GM18511 (cell line): ENCODE measurements at regions not wholly inside any gene's neighbourhood (a gene's known extent, or its start where the extent isn't known, plus 50 kb on each side); places are given as distances from the start of the nearest gene placed in this dataset.
"Not testable (repeated sequence)": the region's sequence is repeated elsewhere in the genome, so short reads cannot be mapped to it uniquely, and the experiment has no call there.

ENCODE experiments used
- ATAC-seq: cut with Tn5 transposase; IDR thresholded peaks from one replicate; pipeline ENCODE4 v1.9.1; 2021; ENCODE audit warnings: mild to moderate bottlenecking, moderate library complexity; ENCODE audit not compliant: unreplicated experiment

DNA sequence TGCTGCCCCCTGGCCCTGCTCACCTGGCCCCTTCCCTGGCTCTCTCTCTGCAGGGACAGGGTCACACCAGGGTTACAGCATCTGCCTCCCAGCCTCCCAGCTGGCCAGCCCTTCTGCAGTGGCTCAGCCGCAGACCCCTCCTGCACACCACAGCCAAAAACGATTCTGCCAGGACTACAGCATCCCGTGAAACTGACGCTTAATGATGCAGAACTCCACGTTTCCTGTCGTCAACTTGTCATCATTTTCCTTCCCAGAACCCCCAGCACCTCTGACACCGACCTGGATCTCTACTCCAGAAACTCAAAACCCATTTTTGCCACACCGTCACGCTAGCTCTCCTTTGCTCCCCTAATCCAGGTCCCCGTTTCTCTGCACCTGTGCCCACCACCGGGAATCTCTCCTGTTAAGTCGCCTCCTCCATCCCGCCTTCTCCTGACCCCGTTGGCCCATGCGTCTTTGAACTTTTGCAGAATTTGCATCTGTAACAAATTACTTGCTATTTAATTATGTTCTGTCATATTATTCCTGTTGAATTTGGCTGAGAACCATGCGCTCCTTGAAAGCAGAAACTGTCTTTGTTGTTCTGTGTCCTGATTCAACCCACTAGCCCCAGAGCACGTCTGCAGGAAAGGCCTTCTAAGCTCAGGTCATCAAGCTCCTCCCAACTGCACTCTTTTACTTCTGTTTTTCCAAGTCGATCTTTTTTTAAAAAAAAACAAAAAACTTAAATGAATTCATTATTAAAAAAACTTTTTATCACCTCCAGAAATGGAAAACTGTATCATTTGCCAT, 173.2 kb upstream of the COPS8 start:
- no peak for ATAC-seq

DNA sequence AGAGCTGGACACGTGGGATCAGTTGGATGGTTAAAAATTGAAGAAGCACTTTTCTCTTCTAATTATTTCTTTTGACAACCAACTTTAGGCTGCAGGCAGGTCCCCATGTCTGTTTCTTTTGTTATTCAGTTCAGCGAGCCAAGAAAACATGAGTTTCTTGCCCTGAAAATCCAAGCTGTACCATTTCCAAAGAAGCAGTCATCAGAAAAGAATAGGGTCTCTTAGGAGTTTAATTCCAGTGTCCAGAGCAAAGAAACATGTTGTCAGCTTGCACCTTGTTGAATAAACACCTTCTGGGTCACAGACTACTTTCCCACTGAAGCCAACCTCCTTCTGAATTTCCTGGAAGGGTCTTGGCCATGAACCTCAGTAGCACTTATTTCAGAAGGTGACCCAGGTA, 170.5 kb upstream of the COPS8 start:
- ATAC-seq: no peak

DNA sequence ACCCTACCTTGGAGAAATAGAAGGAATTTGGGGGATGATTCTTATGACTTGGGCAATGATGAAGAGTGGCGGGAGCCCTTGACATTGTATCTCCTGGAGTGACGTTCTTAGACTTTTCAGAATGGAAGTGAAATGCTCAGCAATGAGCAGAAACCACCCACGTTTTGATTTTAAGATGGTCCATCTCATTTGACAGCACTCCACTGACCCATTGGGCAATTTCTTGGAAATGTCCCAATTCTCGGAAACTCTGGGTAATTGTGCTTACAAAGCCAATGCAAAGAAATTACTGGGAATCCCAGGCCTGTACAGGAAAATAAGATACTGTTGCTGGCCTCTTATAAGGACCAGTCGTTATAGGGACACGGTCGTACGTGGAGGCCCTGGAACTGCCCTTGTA, 170.0 kb upstream of the COPS8 start:
- no peak for ATAC-seq

DNA sequence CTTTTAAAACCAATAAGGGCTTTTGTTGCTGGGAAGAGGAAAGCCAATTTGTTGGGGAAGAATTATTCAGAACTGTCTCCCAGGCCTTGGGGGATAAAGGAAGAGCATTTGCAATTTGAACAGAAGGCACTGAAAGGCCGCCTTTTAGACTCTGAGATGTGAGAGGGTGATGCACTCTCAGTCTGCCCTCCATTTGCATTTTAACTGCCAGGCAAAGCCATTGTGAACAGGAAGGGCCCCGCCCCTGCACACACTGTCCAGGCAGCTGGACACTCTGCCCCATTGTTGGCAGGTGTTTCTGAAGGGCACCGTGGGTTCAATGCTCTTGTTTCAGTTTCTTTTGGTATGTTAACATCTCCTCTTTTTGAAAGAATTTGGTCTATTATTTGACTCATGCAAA, 169.5 kb upstream of the COPS8 start:
- no peak for ATAC-seq

DNA sequence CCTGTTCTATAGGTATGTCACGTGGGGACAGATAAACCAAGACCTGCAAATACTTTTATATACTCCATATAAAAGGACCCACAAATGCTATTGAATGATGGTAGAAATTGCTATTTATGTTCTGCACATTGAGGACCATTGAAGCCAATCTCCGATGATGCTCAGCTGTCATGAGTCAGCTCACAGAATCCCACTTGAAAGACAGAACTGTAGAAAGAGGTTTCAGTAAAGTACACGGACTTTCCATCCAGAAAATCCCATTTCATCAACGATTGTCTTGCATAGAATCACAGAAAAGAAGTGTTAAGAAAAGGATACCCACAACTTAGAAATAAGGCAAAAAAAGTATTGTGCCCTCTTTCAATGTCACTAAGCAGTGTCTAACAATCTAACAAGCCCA, 169.0 kb upstream of the COPS8 start:
- ATAC-seq: no peak

DNA sequence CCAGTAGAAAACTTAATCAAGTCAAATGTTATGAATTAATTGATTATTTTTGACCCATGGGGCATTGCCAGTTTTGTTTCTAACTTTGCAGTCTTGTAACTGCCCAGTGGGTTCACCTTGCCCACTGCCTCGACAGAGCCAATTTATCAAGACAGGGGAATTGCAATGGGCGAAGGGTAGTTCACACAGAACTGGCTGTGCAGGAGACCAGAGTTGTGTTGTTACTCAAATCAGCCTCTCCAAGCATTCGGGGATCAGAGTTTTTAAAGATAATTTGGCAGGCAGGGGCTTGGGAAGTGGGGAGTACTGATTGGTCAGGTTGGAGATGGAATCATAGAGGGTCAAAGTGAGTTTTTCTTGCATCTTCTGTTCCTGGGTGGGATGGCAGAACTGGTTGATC, 168.5 kb upstream of the COPS8 start:
- no peak for ATAC-seq

DNA sequence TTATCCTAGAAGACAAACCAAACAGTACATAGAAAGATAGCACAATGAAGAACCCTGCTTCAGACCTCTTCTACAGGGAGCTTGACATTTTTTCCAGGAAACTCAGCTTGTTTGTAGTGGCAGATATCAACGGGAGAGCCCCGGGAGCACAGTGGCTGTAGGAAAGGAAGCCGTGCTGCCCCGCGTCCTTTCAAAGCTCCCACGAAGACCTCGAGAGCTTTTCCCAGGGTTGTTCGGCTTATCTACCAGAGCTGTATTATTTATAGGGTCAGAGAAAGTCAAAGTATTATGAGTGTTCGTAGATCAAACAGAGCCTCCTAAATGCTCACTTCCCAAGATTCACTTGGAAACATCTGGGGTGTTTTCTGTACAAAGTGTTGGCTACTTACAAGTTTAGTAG, 167.1 kb upstream of the COPS8 start:
- no peak for ATAC-seq

DNA sequence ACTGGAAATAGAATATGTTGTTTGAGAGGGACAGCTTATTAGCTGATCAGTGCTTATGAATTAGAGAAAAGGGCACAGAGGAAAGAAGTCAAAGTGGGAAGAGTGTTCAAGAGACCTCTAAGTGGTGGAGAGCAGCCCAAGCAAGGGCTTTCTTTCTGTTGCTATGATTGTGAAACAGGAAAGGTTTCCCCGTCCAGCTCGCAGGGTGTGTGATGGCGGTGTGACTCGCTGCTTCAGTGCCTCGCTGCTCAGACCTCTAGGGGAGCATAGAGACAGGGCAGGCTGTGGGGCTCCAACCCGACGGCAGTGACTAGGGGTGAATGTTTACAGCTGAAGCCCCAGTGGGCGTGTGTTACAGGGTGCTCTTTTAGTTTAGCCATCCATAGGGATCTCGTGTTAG, 166.5 kb upstream of the COPS8 start:
- ATAC-seq: no peak

DNA sequence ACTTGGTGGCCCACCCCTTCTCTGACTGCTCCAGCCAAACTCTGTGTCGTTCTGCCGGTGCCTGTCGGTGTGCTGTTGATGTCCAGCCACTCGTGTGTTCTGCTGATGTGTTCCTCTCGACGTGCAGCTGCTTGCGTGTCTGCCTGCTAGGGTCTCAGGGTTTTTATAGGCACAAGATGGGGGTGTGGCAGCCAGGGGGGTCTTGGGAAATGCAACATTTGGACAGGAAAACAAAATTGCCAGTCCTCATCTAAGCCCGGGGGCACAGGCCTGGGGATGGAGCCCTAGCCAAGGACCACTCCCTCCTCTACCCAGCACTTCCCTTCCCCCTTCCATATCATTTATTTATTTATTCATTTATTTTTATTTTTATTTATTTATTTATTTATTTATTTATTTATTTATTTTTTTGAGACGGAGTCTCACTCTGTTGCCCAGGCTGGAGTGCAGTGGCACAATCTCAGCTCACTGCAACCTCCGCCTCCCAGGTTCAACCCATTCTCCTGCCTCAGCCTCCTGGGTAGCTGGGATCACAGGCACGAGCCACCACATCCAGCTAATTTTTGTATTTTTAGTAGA, 165.8 kb upstream of the COPS8 start:
- not testable (repeated sequence) for ATAC-seq

DNA sequence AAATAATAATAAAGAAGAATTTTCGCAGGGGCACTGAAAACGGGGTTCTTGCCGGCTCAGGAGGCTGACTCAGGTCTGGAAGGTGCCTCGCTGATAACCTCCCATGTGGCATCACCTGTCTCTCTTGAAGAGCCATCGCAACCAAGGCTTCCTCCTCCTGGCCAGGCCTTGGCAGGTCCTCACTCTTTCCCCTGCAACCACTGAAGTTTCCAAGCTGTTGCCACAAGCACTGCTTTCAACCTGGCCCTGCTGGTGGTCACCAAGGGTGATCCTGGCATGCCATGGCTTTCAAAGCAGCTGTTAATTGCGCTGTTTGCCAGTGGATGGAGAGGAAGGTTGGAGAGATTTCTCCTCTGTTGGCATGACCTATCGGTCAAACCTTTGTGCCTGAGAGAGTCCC, 163.6 kb upstream of the COPS8 start:
- ATAC-seq: no peak

DNA sequence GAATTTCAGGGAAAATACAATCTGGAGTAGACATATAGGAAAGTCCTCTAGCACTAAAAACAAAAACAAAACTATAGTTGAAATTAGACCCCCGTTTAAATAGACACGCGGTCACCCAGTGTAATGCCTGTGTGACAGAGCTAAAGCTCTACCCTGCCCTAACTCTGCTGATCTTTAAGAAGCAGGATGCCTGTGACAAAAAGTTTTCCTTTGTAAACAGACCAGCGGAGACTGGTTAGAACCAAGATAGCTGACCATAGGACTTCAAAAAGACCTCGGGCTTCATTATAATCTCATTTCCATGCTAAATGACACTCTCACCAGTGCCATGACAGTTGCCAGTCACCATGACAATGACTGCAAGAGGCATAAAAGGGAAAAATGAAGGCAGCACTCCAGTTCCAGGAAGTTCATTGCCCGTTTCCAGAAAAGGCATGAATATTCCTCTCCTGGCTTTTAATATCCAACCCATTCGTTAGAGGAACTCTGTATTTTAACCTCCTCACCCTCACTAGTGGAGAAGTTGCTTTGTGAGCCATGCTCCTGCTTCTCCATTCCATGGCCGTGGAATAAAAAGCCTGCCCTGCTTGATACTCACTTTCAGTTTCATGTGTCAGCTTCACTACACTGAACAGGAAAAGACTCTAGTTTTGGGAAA, 157.2 kb upstream of the COPS8 start:
- no peak for ATAC-seq

DNA sequence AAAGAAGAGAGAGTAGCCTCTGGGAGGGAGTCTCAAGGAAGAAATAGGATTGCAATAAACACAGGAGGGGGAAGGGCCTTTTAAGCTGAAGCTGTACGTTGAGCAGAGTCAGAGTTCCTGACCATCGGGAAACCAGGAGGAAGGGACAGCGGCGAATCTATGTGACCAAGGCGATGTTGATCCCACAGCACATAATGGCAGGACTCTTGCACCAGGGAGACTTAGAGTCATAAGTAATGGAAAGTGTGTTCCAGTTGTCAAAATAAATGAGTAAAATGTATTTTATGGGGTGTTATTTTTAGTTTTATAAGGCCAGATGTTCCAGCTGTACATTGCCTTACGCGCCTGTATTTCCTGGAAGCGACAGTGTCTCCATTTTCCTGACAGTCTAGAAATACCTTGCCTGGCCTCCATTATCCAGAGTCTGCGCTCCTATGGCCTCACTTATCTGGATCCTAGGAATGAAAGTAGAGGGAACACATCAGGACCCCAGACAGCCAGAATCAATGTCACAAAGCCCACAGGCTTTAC, 152.8 kb upstream of the COPS8 start:
- ATAC-seq: no peak

DNA sequence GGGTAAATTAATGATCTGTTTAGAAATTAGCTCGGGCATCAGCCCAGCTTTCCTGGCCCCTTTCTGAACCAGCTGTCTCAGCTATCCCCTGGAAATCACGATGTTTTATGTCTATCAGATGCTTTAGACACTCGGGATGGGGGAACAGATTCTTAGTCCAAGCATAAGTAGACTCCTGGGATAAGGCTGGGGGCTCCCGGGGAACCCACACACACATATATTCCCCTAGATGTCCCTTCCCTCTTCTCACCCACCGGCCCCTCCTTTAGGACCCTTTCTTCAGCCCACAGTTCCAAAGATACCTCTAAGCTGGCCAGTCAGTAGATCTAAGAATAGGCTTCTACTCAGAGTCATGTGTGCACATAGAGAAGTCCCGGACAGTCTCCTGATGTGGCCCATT, 151.5 kb upstream of the COPS8 start:
- ATAC-seq: no peak

DNA sequence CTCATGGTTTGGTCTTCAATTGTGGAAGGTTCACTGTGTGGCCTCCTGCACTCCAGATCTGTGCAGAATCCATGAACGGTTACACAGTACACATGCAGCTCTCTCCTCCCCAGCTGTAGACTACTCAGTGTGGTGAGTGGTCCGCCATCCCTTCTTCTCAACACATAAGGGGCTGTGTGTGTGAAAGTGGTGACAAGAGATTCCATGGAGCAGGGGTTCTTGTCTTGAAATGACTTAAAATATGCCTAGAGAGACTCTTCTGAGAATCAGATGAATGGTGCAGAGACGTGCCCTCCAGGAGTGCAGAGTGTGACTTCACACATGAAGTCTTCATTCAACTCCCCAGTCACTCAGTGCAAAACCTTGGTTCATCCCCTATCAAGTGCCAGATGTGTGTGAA, 151.0 kb upstream of the COPS8 start:
- ATAC-seq: no peak

DNA sequence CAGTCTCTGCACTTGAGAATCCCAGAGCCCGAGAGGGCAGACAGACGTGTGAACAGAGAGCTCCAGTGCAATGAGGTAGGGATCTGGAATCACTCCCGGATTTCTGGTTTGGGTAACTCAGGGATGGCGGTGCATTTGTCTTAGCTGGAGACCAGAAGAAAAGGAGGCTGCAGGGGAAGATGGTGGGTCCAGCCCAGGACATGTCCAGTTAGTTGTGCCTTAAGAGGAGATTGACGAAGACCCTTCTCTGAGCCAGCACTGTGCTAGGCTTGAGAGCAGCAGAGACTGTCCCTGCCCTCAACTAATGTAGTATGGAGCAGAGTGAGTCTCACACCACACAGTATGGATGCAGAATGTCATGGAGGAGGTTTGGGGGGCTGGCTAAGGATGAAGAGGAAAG, 150.6 kb upstream of the COPS8 start:
- ATAC-seq: no peak

DNA sequence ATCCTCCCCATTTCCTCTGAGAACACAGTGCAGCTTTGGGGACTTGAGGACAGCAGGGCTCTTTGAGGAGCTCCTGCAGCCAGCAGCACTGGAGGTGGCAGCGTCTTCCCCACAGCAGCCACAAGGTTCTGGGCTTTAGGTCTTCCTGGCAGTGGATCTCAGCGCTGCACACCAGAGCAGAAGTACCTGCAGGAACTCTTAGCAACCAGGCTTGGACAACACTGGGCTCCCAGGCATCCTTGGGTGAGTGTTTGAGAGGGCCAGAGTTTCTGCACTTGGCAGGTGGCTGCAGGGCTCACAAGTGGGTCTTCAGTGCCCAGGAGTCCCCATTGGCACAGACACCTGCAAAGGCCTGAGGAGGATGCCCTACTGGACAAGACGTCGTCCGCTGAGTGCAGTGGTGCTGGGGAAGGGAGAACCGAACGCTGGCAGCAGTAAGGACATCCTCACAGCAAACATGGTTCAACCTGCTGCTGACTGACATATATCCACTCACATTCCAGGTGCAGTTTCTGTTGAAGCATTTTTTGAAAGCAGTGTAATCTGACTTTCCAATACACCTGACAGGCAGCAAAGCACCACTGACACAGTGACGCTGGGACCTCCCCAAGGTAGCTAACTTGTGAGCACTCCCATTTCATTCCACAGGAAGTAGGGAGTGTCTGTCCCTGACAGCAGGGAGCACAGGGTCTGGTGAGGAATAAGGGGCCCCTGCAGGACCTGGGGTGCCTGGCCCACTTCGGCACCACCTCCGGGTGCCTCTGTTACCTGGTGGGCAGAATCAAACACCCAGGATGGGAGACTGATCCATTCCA, 149.9 kb upstream of the COPS8 start:
- ATAC-seq: no peak

DNA sequence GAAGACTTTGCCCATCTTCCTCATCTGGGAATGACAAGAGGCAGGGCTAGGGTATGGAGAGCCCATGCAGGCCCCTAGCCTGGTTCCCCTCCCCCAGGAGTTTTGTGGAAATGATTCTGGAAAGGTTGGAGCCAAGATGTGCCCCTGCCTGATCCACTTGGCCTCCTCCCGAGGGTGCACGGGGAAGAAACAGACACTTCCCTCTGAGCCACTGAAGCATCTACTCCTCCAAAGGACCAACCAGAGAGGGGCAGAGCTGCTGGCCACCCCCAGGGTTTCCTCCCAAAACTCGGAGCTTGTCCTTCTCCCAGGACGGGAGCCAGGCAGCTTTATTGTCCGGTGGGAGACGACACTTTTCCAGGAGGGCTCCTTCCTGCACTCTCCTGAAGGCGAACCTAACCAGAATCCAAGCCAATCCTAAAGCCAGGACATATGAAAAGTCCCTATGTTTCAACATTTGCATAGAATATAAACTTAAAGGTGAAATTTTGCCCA, 149.2 kb upstream of the COPS8 start:
- no peak for ATAC-seq

DNA sequence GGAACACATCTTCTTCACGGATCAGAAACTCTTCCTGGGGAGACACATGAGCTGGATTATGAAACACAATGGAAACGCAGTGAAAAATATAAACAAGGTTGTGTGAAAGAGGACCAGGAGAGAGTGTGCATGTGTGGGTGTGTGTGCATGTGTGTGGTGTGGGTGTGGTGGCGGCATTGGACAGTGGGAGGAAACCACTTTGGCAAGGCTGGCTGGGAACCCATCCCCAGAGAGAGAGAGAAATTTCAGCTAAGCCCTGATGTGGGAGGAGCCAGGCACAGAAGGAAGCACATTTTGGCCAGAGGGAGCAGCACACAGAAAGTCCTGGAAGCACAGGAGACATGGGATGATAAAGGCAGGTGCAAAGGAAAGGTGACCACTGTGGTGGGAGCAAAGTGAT, 147.6 kb upstream of the COPS8 start:
- no peak for ATAC-seq

DNA sequence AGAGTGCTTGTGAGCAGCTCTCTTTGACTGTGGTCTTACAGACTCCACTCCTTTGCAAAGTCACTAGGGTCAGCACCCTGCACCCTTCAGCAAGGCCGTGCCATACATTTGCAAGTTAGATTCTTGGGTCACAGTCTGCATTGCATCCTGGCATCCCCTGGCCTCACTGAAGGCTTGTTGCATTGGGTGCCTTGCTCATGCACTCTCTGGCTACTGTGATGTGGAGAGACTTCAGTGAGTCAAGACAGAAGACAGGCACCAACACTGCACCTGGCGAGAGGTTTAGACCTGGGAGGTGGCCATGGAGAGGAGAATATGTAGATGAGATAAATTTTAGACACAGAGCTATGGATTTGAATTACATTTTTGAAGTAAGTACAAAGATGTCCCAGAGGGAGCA, 146.4 kb upstream of the COPS8 start:
- ATAC-seq: no peak

DNA sequence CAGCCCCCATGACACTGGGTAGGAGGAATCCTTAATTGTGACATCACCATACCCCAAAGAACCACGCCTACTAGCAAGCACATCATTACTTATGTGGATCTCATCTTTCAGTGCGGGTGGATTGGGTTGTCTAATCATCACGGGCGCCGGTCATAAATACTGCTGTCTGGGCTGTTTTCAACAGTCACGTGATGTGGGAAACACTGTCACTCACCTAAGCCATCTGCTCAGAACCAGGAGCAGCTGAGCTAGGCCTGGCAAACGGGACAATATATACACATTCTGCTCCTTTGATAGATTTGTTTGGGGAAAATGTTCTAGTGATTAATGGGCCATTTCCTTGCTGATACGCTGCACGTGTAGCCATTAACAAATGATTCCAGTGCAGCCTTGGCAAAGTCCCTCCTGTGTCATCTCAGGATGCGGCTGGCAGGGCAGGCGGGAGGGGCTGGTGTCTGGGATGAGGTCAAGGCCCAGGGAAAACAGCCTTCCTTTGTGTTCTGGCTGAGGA, 145.9 kb upstream of the COPS8 start:
- ATAC-seq: no peak

DNA sequence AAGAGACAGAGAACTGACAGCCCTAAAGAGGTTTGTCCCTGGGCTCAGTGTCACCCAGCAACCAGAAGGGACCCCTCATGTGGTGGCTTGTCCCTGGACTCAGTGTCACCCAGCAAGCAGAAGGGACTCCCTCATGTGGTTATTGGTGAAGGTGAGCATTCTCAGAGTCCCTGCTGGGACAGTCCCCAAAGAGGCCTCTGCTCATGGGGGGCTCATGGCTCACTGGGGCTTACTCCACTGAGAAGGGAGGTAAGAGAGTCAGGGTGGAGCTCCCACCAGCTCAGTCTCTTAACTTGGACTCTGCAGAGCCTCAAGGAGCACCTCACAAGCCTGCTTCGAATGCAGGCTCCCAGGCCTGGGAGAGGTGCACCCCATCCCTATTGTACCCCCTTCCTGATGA, 145.2 kb upstream of the COPS8 start:
- ATAC-seq: no peak
